HCT116 (cell line): ENCODE measurements at regions not wholly inside any gene's neighbourhood (a gene's known extent, or its start where the extent isn't known, plus 50 kb on each side); places are given as distances from the start of the nearest gene placed in this dataset.

Source experiments
- ATAC-seq: fragments of 200-7000 bp; cut with Tn5 transposase; 2 replicates; pipeline ENCODE4 v1.9.1; 2020; ENCODE audit warnings: mild to moderate bottlenecking, moderate library complexity
- BruUV-seq: library from RNA; stranded (reverse); fragments of 400-500 nt; replicated peaks from 2 replicates; lab custom pipeline; 2021; lab: Mats Ljungman, UMichigan
- CTCF ChIA-PET: fragments of 300-600 bp; sonication (Branson Sonifier 250); formaldehyde crosslinking; loops from one replicate; lab custom pipeline; 2021; ENCODE audit warnings: antibody characterized with exemption; lab: Charles Lee
- POLR2A ChIA-PET: fragments of 300-600, 350-600 bp; sonication (Branson Sonifier 250); formaldehyde crosslinking; loops from one replicate; lab custom pipeline; 2021; ENCODE audit warnings: antibody characterized with exemption; lab: Charles Lee
- RAD21 ChIA-PET, 2 experiments: fragments of 300-600 bp; sonication (Branson Sonifier 250); formaldehyde crosslinking; loops; one replicate each; lab custom pipeline; 2023; ENCODE audit warnings: low total read pairs in 2 of 2; ENCODE audit not compliant: uncharacterized antibody in 2 of 2, unreplicated experiment in 2 of 2, low non-redundant PET in 1 of 2; lab: Charles Lee
- DNase-seq: peaks from one replicate; pipeline ENCODE4 v3.0.0-alpha.2; 2010; ENCODE audit warnings: low read depth, low spot score
- H2AFZ ChIP-seq: fragments of 200-600 bp; shearing (Covaris generic), sonication (generic); 2 replicates; pipeline ENCODE4 v1.6.1; 2017; ENCODE audit warnings: low read depth, mixed run types, mixed read lengths, antibody characterized with exemption, low read length; ENCODE audit not compliant: poor library complexity, severe bottlenecking
- H3K27ac ChIP-seq: 2 replicates; pipeline ENCODE4 v1.5.1; 2012; ENCODE audit warnings: low read depth, low read length
- H3K27me3 ChIP-seq: fragments of 200-600 bp; sonication (generic); 2 replicates; pipeline ENCODE4 v1.6.1; 2016; ENCODE audit warnings: mixed run types, low read length, mixed read lengths; ENCODE audit not compliant: insufficient read depth
- H3K36me3 ChIP-seq, 2 experiments: fragments of 200-500 bp in 1 of 2; fragments of 200-600 bp in 1 of 2; sonication (Bioruptor generic) in 1 of 2; sonication (generic) in 1 of 2; 2 replicates each; pipeline versions ENCODE4 v1.5.1 to v1.6.1; 2014 to 2016; ENCODE audit warnings: low read length in 2 of 2, inconsistent platforms in 1 of 2, mixed read lengths in 1 of 2, mixed run types in 1 of 2; ENCODE audit not compliant: insufficient read depth in 2 of 2, control insufficient read depth in 1 of 2
- H3K4me1 ChIP-seq, 2 experiments: fragments of 200-600 bp in 1 of 2; sonication (generic) in 1 of 2; 2 replicates each; pipeline versions ENCODE4 v1.5.1 to v1.6.1; 2012 to 2017; ENCODE audit warnings: low read length in 2 of 2, inconsistent platforms in 1 of 2, mild to moderate bottlenecking in 1 of 2, mixed read lengths in 1 of 2, mixed run types in 1 of 2, moderate library complexity in 1 of 2; ENCODE audit not compliant: insufficient read depth in 2 of 2, control insufficient read depth in 1 of 2
- H3K4me2 ChIP-seq: fragments of 200-600 bp; sonication (generic); 2 replicates; pipeline ENCODE4 v1.6.1; 2017; ENCODE audit warnings: mixed run types, low read length, mixed read lengths
- H3K4me3 ChIP-seq, 2 experiments: fragments of 200-600 bp in 1 of 2; sonication (generic) in 1 of 2; replicated peaks in 1 of 2; 2 replicates each; pipeline ENCODE4 v1.5.1; 2011 to 2016; ENCODE audit warnings: low read length in 2 of 2, control low read depth in 1 of 2, low read depth in 1 of 2, mild to moderate bottlenecking in 1 of 2, mixed read lengths in 1 of 2, mixed run types in 1 of 2
- H3K79me2 ChIP-seq: fragments of 200-600 bp; sonication (generic); 2 replicates; pipeline ENCODE4 v1.6.1; 2017; ENCODE audit warnings: mild to moderate bottlenecking, mixed run types, low read length, moderate library complexity, mixed read lengths; ENCODE audit not compliant: insufficient read depth
- H3K9ac ChIP-seq: fragments of 200-600 bp; sonication (generic); 2 replicates; pipeline ENCODE4 v1.6.1; 2016; ENCODE audit warnings: low read length, mixed read lengths
- H3K9me2 ChIP-seq: fragments of 200-600 bp; sonication (generic), shearing (Covaris generic); 2 replicates; pipeline ENCODE4 v1.6.1; 2017; ENCODE audit warnings: mixed run types, mild to moderate bottlenecking, moderate library complexity; ENCODE audit not compliant: insufficient read depth
- H3K9me3 ChIP-seq, 2 experiments: fragments of 200-500 bp in 1 of 2; fragments of 200-600 bp in 1 of 2; sonication (Bioruptor generic) in 1 of 2; sonication (generic) in 1 of 2; 2 replicates each; pipeline ENCODE4 v1.6.1; 2014 to 2017; ENCODE audit warnings: low read length in 2 of 2, mixed read lengths in 2 of 2, inconsistent platforms in 1 of 2, low read depth in 1 of 2, mild to moderate bottlenecking in 1 of 2, mixed run types in 1 of 2, moderate library complexity in 1 of 2; ENCODE audit not compliant: control insufficient read depth in 1 of 2, insufficient read depth in 1 of 2
- H4K20me1 ChIP-seq: fragments of 200-600 bp; sonication (generic), shearing (Covaris generic); 2 replicates; pipeline ENCODE4 v1.6.1; 2017; ENCODE audit warnings: mixed run types, mild to moderate bottlenecking, moderate library complexity; ENCODE audit not compliant: insufficient read depth
- CBX3 ChIP-seq: IDR thresholded peaks from 2 replicates; pipeline ENCODE4 v1.6.1; 2012; ENCODE audit warnings: low read depth
- ELF1 ChIP-seq: IDR thresholded peaks from 2 replicates; pipeline ENCODE4 v1.6.1; 2012; ENCODE audit warnings: low read depth, borderline replicate concordance
- EZH2phosphoT487 ChIP-seq: fragments of 200-600 bp; IDR thresholded peaks from 2 replicates; pipeline ENCODE4 v1.6.1; 2018; ENCODE audit warnings: antibody characterized with exemption, borderline replicate concordance
- POLR2A ChIP-seq: IDR thresholded peaks from 2 replicates; pipeline ENCODE4 v1.7.0; 2011; ENCODE audit warnings: borderline replicate concordance; ENCODE audit not compliant: insufficient read depth, insufficient read length; ENCODE audit errors: extremely low read depth
- REST ChIP-seq: IDR thresholded peaks from 2 replicates; pipeline ENCODE4 v1.6.1; 2012; ENCODE audit warnings: low read depth
- SIN3A ChIP-seq: IDR thresholded peaks from 2 replicates; pipeline ENCODE4 v1.6.1; 2012; ENCODE audit warnings: low read depth
- SP1 ChIP-seq: IDR thresholded peaks from 2 replicates; pipeline ENCODE4 v1.6.1; 2012; ENCODE audit warnings: low read depth
- SRF ChIP-seq: IDR thresholded peaks from 2 replicates; pipeline ENCODE4 v1.6.1; 2012; ENCODE audit warnings: low read depth
- YY1 ChIP-seq: IDR thresholded peaks from 2 replicates; pipeline ENCODE4 v1.6.1; 2011; ENCODE audit warnings: low read length, low read depth, moderate library complexity, mild to moderate bottlenecking; ENCODE audit not compliant: insufficient replicate concordance; ENCODE audit errors: extremely low read depth
- intact Hi-C: fragments of 100-400 bp; cut with micrococcal nuclease; formaldehyde crosslinking; loops from 2 replicates; pipeline ENCODE4 v1.10.0; 2022
- TF ChIP-seq, protein P1 (sequence below): IDR thresholded peaks from 2 replicates; pipeline ENCODE4 v1.6.1; 2011; ENCODE audit warnings: mild to moderate bottlenecking, low read length, moderate library complexity; ENCODE audit not compliant: insufficient replicate concordance; ENCODE audit errors: extremely low read depth

DNA sequence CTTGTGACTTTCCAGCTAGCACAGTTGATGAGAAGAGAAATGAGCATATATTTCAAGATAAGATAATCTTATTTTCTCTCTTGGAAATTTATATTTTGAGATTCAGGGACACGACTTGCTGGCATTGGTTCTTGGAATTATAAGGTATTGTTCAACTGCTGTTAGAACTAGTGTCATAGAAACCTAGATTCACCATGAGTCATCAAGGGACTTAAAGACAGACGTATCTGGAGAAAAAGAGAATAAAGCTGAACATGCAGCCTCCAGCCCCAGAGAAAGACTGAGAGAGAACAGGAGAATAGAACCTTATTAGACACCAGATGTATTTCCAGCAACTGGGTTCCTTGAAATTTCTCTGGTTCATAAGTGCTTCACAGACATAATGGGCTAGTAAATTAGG is 194.4 kb upstream of the PPFIA2 start:
- TF ChIP-seq POLR2A = no peak
- no peak for TF ChIP-seq SRF
- TF ChIP-seq, protein P1, sequence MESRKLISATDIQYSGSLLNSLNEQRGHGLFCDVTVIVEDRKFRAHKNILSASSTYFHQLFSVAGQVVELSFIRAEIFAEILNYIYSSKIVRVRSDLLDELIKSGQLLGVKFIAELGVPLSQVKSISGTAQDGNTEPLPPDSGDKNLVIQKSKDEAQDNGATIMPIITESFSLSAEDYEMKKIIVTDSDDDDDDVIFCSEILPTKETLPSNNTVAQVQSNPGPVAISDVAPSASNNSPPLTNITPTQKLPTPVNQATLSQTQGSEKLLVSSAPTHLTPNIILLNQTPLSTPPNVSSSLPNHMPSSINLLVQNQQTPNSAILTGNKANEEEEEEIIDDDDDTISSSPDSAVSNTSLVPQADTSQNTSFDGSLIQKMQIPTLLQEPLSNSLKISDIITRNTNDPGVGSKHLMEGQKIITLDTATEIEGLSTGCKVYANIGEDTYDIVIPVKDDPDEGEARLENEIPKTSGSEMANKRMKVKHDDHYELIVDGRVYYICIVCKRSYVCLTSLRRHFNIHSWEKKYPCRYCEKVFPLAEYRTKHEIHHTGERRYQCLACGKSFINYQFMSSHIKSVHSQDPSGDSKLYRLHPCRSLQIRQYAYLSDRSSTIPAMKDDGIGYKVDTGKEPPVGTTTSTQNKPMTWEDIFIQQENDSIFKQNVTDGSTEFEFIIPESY = no peak
- no peak for TF ChIP-seq SIN3A
- no peak for TF ChIP-seq EZH2phosphoT487
- TF ChIP-seq YY1 = no peak
- no peak for TF ChIP-seq CBX3
- no peak for TF ChIP-seq SP1
- no peak for TF ChIP-seq REST
- no peak for TF ChIP-seq ELF1

More for the DNA sequence above, 194.4 kb upstream of the PPFIA2 start:
- CTCF ChIA-PET = no interaction called here
- intact Hi-C loops = no loop called here
- H3K79me2 ChIP-seq = no peaks in the 10 kb centered on the region
- no peaks in the 10 kb centered on the region for H3K4me1 ChIP-seq
- H3K9me3 ChIP-seq = no peaks in the 10 kb centered on the region
- H3K9ac ChIP-seq = no peak overlapping the region
- no peak overlapping the region for H3K27ac ChIP-seq
- H3K9me2 ChIP-seq = no peaks in the 10 kb centered on the region
- no TSS peak for BruUV-seq
- RAD21 ChIA-PET = no interaction called here
- POLR2A ChIA-PET = no interaction called here
- no peaks in the 10 kb centered on the region for H4K20me1 ChIP-seq
- H2AFZ ChIP-seq = no peak overlapping the region
- no peaks in the 10 kb centered on the region for H3K27me3 ChIP-seq
- ATAC-seq = no peak
- no peaks in the 10 kb centered on the region for H3K36me3 ChIP-seq
- H3K4me2 ChIP-seq = no peak overlapping the region
- no peak overlapping the region for H3K4me3 ChIP-seq
- DNase-seq = no peak
